ENCODE measurements at regions not wholly inside any gene's neighbourhood (a gene's known extent, or its start where the extent isn't known, plus 50 kb on each side); places are given as distances from the start of the nearest gene placed in this dataset.

- TF ChIP-seq REST (IDR thresholded peaks at IDR 0.05; ENCODE audit: borderline replicate concordance): no peak
- no peak for TF ChIP-seq MXI1 (conservative IDR thresholded peaks at IDR 0.05; ENCODE audit: poor library complexity, severe bottlenecking)
- no peak for TF ChIP-seq EZH2 (IDR thresholded peaks at IDR 0.05; ENCODE audit: borderline replicate concordance, insufficient read depth, low read length, poor library complexity, severe bottlenecking)
- peak; percentile 71 for TF ChIP-seq CTCF (IDR thresholded peaks at IDR 0.05; ENCODE audit: poor library complexity, severe bottlenecking)
- TF ChIP-seq RAD21 (conservative IDR thresholded peaks at IDR 0.05): peak; percentile 77
Measured at GRCh38 chr18:78074400-78075020, 824.9 kb downstream of the GALR1 start.
